ENCODE measurements at regions not wholly inside any gene's neighbourhood (a gene's known extent, or its start where the extent isn't known, plus 50 kb on each side); places are given as distances from the start of the nearest gene placed in this dataset.
"Not testable (repeated sequence)": the region's sequence is repeated elsewhere in the genome, so short reads cannot be mapped to it uniquely, and the experiment has no call there.

- TF ChIP-seq, protein P1, sequence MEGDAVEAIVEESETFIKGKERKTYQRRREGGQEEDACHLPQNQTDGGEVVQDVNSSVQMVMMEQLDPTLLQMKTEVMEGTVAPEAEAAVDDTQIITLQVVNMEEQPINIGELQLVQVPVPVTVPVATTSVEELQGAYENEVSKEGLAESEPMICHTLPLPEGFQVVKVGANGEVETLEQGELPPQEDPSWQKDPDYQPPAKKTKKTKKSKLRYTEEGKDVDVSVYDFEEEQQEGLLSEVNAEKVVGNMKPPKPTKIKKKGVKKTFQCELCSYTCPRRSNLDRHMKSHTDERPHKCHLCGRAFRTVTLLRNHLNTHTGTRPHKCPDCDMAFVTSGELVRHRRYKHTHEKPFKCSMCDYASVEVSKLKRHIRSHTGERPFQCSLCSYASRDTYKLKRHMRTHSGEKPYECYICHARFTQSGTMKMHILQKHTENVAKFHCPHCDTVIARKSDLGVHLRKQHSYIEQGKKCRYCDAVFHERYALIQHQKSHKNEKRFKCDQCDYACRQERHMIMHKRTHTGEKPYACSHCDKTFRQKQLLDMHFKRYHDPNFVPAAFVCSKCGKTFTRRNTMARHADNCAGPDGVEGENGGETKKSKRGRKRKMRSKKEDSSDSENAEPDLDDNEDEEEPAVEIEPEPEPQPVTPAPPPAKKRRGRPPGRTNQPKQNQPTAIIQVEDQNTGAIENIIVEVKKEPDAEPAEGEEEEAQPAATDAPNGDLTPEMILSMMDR (IDR thresholded peaks at IDR 0.05): not testable (repeated sequence)
- TF ChIP-seq POLR2A (IDR thresholded peaks at IDR 0.05): not testable (repeated sequence)
These were observed 142.8 kb downstream of the BCL2L11 start for GRCh38 chr2:111263380-111264017.
